HEK293 (cell line): ENCODE measurements at regions not wholly inside any gene's neighbourhood (a gene's known extent, or its start where the extent isn't known, plus 50 kb on each side); places are given as distances from the start of the nearest gene placed in this dataset.

Source experiments
- CTCF ChIA-PET: fragments of 350-600 bp; formaldehyde crosslinking; extraction: SDS; loops from one replicate; lab custom pipeline; 2021; ENCODE audit warnings: antibody characterized with exemption; lab: Yijun Ruan, JAX
- POLR2A ChIA-PET: fragments of 300-600 bp; formaldehyde crosslinking; extraction: SDS; loops from one replicate; lab custom pipeline; 2020; ENCODE audit warnings: antibody characterized with exemption, inconsistent platforms; lab: Yijun Ruan, JAX
- H3K27ac ChIP-seq: fragments of 200-500 bp; sonication (Bioruptor generic); 2 replicates; pipeline ENCODE4 v1.5.1; 2014; ENCODE audit warnings: low read depth, low read length, control low read depth, inconsistent platforms; ENCODE audit errors: extremely low read depth
- H3K36me3 ChIP-seq, 2 experiments: fragments of 200-500 bp in 1 of 2; sonication (Bioruptor generic) in 1 of 2; 1 replicate in 1 of 2; 2 replicates in 1 of 2; pipeline ENCODE4 v1.5.1; 2014 to 2017; ENCODE audit warnings: inconsistent platforms in 2 of 2, low read length in 2 of 2; ENCODE audit not compliant: control insufficient read depth in 2 of 2, insufficient read depth in 1 of 2
- H3K4me1 ChIP-seq: fragments of 200-500 bp; sonication (Bioruptor generic); 2 replicates; pipeline ENCODE4 v1.5.1; 2014; ENCODE audit warnings: mild to moderate bottlenecking, low read length, inconsistent platforms; ENCODE audit not compliant: control insufficient read depth, insufficient read depth
- H3K4me3 ChIP-seq: 2 replicates; pipeline ENCODE4 v1.5.1; 2011; ENCODE audit warnings: low read depth, mild to moderate bottlenecking, control low read depth, low read length, moderate library complexity
- H3K9me3 ChIP-seq: fragments of 200-500 bp; sonication (Bioruptor generic); 2 replicates; pipeline ENCODE4 v1.5.1; 2014; ENCODE audit warnings: low read depth, low read length, inconsistent platforms; ENCODE audit not compliant: control insufficient read depth, insufficient read depth
- BCL11B ChIP-seq: fragments of 450-650 bp; formaldehyde crosslinking; IDR thresholded peaks from 2 replicates; pipeline ENCODE4 v1.5.1; 2016; ENCODE audit warnings: low read depth, missing biosample characterization, missing genetic modification characterization
- EGR2 ChIP-seq: fragments of 450-650 bp; formaldehyde crosslinking; IDR thresholded peaks from 2 replicates; pipeline ENCODE4 v1.5.1; 2016; ENCODE audit warnings: low read depth, missing biosample characterization, missing genetic modification characterization
- GLI4 ChIP-seq: fragments of 450-650 bp; formaldehyde crosslinking; IDR thresholded peaks from 2 replicates; pipeline ENCODE4 v1.5.1; 2016; ENCODE audit warnings: missing biosample characterization, missing genetic modification characterization
- PRDM4 ChIP-seq: fragments of 450-650 bp; formaldehyde crosslinking; IDR thresholded peaks from 2 replicates; pipeline ENCODE4 v1.5.1; 2017; ENCODE audit warnings: missing biosample characterization, missing genetic modification characterization
- ZBTB44 ChIP-seq: fragments of 450-650 bp; IDR thresholded peaks from 2 replicates; pipeline ENCODE4 v1.5.1; 2018; ENCODE audit warnings: missing biosample characterization, mild to moderate bottlenecking, missing genetic modification characterization
- ZFHX2 ChIP-seq: fragments of 450-650 bp; formaldehyde crosslinking; conservative IDR thresholded peaks from 2 replicates; pipeline ENCODE4 v1.5.1; 2016; ENCODE audit warnings: missing biosample characterization, missing genetic modification characterization
- ZNF114 ChIP-seq: fragments of 450-650 bp; formaldehyde crosslinking; IDR thresholded peaks from 2 replicates; pipeline ENCODE4 v1.5.0; 2017; ENCODE audit warnings: missing biosample characterization, missing genetic modification characterization
- ZNF121 ChIP-seq: fragments of 450-650 bp; formaldehyde crosslinking; IDR thresholded peaks from 2 replicates; pipeline ENCODE4 v1.5.1; 2016; ENCODE audit warnings: missing biosample characterization, missing genetic modification characterization
- ZNF132 ChIP-seq: fragments of 450-650 bp; formaldehyde crosslinking; IDR thresholded peaks from 2 replicates; pipeline ENCODE4 v1.5.1; 2017; ENCODE audit warnings: missing biosample characterization, missing genetic modification characterization, borderline replicate concordance
- ZNF148 ChIP-seq: fragments of 450-650 bp; formaldehyde crosslinking; IDR thresholded peaks from 2 replicates; pipeline ENCODE4 v1.5.0; 2017; ENCODE audit warnings: missing biosample characterization, missing genetic modification characterization, borderline replicate concordance
- ZNF302 ChIP-seq: fragments of 450-650 bp; formaldehyde crosslinking; IDR thresholded peaks from 2 replicates; pipeline ENCODE4 v1.5.1; 2016; ENCODE audit warnings: missing biosample characterization, missing genetic modification characterization, low read depth
- ZNF473 ChIP-seq: fragments of 450-650 bp; formaldehyde crosslinking; IDR thresholded peaks from 2 replicates; pipeline ENCODE4 v1.5.1; 2017; ENCODE audit warnings: missing biosample characterization, missing genetic modification characterization
- ZNF510 ChIP-seq: fragments of 450-650 bp; formaldehyde crosslinking; IDR thresholded peaks from 2 replicates; pipeline ENCODE4 v1.5.1; 2018; ENCODE audit warnings: mild to moderate bottlenecking, missing genetic modification characterization, missing biosample characterization; ENCODE audit not compliant: insufficient replicate concordance
- ZNF549 ChIP-seq: fragments of 450-650 bp; IDR thresholded peaks from 2 replicates; pipeline ENCODE4 v1.5.1; 2018; ENCODE audit warnings: missing biosample characterization, missing genetic modification characterization, mild to moderate bottlenecking, inconsistent platforms, moderate library complexity
- ZNF580 ChIP-seq: fragments of 450-650 bp; formaldehyde crosslinking; IDR thresholded peaks from 2 replicates; pipeline ENCODE4 v1.5.1; 2016; ENCODE audit warnings: missing biosample characterization, missing genetic modification characterization
- ZNF623 ChIP-seq: fragments of 450-650 bp; formaldehyde crosslinking; IDR thresholded peaks from 2 replicates; pipeline ENCODE4 v1.5.1; 2016; ENCODE audit warnings: missing biosample characterization, missing genetic modification characterization
- ZNF768 ChIP-seq: fragments of 450-650 bp; formaldehyde crosslinking; IDR thresholded peaks from 2 replicates; pipeline ENCODE4 v1.5.1; 2018; ENCODE audit warnings: missing biosample characterization, mild to moderate bottlenecking, missing genetic modification characterization

- POLR2A ChIA-PET = no interaction called here
Measured at GRCh38 chr1:172763057-172763456, 104.2 kb downstream of the FASLG start.

GRCh38 chr1:172764378-172764777 is 105.5 kb downstream of the FASLG start:
- H3K27ac ChIP-seq = no peak overlapping the region
- no peaks in the 10 kb centered on the region for H3K9me3 ChIP-seq
- no peaks in the 10 kb centered on the region for H3K4me1 ChIP-seq
- H3K4me3 ChIP-seq = no peak overlapping the region
- CTCF ChIA-PET = no interaction called here
- POLR2A ChIA-PET = no interaction called here
- TF ChIP-seq EGR2 (tag by site-specific recombination) = peak; percentile 76
- no peak for TF ChIP-seq ZBTB44
- TF ChIP-seq ZNF768 (tag by site-specific recombination) = no peak
- TF ChIP-seq ZNF148 (tag by site-specific recombination) = no peak
- TF ChIP-seq ZFHX2 (tag by site-specific recombination) = peak; percentile 81
- no peak for TF ChIP-seq PRDM4 (tag by site-specific recombination)
- TF ChIP-seq, all 188 proteins: peak for 2
- no peaks in the 10 kb centered on the region for H3K36me3 ChIP-seq

More at GRCh38 chr1:172763057-172763456, 104.2 kb downstream of the FASLG start:
- no peaks in the 10 kb centered on the region for H3K36me3 ChIP-seq
- TF ChIP-seq ZNF580 (tag by site-specific recombination) (no peak), GLI4 (no peak)
- no peaks in the 10 kb centered on the region for H3K4me1 ChIP-seq
- no peak overlapping the region for H3K4me3 ChIP-seq
- CTCF ChIA-PET = interaction anchor here (1.0 kb wide), 2 partner anchors 20 to 21 kb away, joined by 3 read pairs; no protein-coding TSS in a partner anchor
- H3K27ac ChIP-seq = no peak overlapping the region
- no peaks in the 10 kb centered on the region for H3K9me3 ChIP-seq

- no peaks in the 10 kb centered on the region for H3K9me3 ChIP-seq
- CTCF ChIA-PET = interaction anchor here (1.0 kb wide), 1 partner anchor 21 kb away, joined by 3 read pairs; no protein-coding TSS in a partner anchor
- no peak overlapping the region for H3K27ac ChIP-seq
- no peaks in the 10 kb centered on the region for H3K4me1 ChIP-seq
- TF ChIP-seq ZNF114 (tag by site-specific recombination) (no peak), ZNF121 (tag by site-specific recombination) (no peak), BCL11B (tag by site-specific recombination) (no peak), ZNF302 (tag by site-specific recombination) (no peak), ZNF549 (tag by site-specific recombination) (no peak), ZNF132 (tag by site-specific recombination) (no peak), ZNF510 (tag by site-specific recombination) (no peak), ZNF623 (tag by site-specific recombination) (no peak), ZNF473 (tag by site-specific recombination) (no peak)
- H3K36me3 ChIP-seq = no peaks in the 10 kb centered on the region
- POLR2A ChIA-PET = no interaction called here
- no peak overlapping the region for H3K4me3 ChIP-seq
Measured at GRCh38 chr1:172766462-172766861, 107.6 kb downstream of the FASLG start.
